ENCODE measurements at regions not wholly inside any gene's neighbourhood (a gene's known extent, or its start where the extent isn't known, plus 50 kb on each side); places are given as distances from the start of the nearest gene placed in this dataset.

DNA sequence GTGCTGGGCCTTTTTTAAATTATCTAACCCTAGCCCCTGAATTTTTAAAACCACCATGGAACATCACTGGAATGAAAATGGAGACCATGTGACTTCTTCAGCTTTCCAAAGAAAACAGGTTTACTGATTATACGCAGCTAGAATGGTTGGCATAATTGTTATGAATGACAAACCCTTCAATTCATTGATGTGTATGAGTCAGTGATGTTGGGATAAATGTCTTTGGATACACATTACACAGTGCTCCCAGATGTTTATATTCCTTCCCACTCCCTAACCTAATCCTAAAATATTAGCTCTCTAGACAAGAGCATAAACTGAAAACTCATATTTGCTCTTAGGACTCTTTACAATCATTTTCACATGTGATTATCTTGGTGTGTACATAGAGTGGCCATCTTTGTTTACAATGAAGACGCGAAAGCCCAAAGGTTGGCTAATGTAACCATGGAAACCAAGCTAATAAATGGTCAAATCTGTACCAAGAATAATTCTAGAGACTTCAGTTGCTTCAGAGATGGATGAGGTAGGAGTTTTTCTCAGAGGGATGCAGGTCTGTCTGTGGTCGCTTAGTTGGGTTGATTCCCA lies 131.2 kb upstream of the HMHB1 start (continued):
- TF ChIP-seq, protein P1, sequence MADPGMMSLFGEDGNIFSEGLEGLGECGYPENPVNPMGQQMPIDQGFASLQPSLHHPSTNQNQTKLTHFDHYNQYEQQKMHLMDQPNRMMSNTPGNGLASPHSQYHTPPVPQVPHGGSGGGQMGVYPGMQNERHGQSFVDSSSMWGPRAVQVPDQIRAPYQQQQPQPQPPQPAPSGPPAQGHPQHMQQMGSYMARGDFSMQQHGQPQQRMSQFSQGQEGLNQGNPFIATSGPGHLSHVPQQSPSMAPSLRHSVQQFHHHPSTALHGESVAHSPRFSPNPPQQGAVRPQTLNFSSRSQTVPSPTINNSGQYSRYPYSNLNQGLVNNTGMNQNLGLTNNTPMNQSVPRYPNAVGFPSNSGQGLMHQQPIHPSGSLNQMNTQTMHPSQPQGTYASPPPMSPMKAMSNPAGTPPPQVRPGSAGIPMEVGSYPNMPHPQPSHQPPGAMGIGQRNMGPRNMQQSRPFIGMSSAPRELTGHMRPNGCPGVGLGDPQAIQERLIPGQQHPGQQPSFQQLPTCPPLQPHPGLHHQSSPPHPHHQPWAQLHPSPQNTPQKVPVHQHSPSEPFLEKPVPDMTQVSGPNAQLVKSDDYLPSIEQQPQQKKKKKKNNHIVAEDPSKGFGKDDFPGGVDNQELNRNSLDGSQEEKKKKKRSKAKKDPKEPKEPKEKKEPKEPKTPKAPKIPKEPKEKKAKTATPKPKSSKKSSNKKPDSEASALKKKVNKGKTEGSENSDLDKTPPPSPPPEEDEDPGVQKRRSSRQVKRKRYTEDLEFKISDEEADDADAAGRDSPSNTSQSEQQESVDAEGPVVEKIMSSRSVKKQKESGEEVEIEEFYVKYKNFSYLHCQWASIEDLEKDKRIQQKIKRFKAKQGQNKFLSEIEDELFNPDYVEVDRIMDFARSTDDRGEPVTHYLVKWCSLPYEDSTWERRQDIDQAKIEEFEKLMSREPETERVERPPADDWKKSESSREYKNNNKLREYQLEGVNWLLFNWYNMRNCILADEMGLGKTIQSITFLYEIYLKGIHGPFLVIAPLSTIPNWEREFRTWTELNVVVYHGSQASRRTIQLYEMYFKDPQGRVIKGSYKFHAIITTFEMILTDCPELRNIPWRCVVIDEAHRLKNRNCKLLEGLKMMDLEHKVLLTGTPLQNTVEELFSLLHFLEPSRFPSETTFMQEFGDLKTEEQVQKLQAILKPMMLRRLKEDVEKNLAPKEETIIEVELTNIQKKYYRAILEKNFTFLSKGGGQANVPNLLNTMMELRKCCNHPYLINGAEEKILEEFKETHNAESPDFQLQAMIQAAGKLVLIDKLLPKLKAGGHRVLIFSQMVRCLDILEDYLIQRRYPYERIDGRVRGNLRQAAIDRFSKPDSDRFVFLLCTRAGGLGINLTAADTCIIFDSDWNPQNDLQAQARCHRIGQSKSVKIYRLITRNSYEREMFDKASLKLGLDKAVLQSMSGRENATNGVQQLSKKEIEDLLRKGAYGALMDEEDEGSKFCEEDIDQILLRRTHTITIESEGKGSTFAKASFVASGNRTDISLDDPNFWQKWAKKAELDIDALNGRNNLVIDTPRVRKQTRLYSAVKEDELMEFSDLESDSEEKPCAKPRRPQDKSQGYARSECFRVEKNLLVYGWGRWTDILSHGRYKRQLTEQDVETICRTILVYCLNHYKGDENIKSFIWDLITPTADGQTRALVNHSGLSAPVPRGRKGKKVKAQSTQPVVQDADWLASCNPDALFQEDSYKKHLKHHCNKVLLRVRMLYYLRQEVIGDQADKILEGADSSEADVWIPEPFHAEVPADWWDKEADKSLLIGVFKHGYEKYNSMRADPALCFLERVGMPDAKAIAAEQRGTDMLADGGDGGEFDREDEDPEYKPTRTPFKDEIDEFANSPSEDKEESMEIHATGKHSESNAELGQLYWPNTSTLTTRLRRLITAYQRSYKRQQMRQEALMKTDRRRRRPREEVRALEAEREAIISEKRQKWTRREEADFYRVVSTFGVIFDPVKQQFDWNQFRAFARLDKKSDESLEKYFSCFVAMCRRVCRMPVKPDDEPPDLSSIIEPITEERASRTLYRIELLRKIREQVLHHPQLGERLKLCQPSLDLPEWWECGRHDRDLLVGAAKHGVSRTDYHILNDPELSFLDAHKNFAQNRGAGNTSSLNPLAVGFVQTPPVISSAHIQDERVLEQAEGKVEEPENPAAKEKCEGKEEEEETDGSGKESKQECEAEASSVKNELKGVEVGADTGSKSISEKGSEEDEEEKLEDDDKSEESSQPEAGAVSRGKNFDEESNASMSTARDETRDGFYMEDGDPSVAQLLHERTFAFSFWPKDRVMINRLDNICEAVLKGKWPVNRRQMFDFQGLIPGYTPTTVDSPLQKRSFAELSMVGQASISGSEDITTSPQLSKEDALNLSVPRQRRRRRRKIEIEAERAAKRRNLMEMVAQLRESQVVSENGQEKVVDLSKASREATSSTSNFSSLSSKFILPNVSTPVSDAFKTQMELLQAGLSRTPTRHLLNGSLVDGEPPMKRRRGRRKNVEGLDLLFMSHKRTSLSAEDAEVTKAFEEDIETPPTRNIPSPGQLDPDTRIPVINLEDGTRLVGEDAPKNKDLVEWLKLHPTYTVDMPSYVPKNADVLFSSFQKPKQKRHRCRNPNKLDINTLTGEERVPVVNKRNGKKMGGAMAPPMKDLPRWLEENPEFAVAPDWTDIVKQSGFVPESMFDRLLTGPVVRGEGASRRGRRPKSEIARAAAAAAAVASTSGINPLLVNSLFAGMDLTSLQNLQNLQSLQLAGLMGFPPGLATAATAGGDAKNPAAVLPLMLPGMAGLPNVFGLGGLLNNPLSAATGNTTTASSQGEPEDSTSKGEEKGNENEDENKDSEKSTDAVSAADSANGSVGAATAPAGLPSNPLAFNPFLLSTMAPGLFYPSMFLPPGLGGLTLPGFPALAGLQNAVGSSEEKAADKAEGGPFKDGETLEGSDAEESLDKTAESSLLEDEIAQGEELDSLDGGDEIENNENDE (IDR thresholded peaks at IDR 0.05; ENCODE audit: insufficient replicate concordance, low read length) = no peak
- TF ChIP-seq, protein P2, sequence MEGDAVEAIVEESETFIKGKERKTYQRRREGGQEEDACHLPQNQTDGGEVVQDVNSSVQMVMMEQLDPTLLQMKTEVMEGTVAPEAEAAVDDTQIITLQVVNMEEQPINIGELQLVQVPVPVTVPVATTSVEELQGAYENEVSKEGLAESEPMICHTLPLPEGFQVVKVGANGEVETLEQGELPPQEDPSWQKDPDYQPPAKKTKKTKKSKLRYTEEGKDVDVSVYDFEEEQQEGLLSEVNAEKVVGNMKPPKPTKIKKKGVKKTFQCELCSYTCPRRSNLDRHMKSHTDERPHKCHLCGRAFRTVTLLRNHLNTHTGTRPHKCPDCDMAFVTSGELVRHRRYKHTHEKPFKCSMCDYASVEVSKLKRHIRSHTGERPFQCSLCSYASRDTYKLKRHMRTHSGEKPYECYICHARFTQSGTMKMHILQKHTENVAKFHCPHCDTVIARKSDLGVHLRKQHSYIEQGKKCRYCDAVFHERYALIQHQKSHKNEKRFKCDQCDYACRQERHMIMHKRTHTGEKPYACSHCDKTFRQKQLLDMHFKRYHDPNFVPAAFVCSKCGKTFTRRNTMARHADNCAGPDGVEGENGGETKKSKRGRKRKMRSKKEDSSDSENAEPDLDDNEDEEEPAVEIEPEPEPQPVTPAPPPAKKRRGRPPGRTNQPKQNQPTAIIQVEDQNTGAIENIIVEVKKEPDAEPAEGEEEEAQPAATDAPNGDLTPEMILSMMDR (IDR thresholded peaks at IDR 0.05; ENCODE audit: control extremely low read depth in 1 of 3, insufficient read depth in 1 of 3, low read depth in 1 of 3, low read length in 3 of 3) = no peak
- no peak for TF ChIP-seq RNF2 (IDR thresholded peaks at IDR 0.05; ENCODE audit: borderline replicate concordance, low read depth, low read length, missing control alignments, poor library complexity, severe bottlenecking)
- TF ChIP-seq SRF (IDR thresholded peaks at IDR 0.05; ENCODE audit: low read depth, low read length) = no peak
- no peak for TF ChIP-seq ZNF274 (IDR thresholded peaks at IDR 0.05; ENCODE audit: borderline replicate concordance, extremely low read depth, low read length)
